H1 (cell line): ENCODE measurements at regions not wholly inside any gene's neighbourhood (a gene's known extent, or its start where the extent isn't known, plus 50 kb on each side); places are given as distances from the start of the nearest gene placed in this dataset.

Experiments used
- CTCF ChIA-PET: fragments of 300-600 bp; sonication (Branson Sonifier 250); formaldehyde crosslinking; loops from one replicate; lab custom pipeline; 2021; ENCODE audit not compliant: partially characterized antibody; lab: Charles Lee
- POLR2A ChIA-PET: fragments of 300-600 bp; sonication (Branson Sonifier 250); formaldehyde crosslinking; loops from one replicate; lab custom pipeline; 2021; ENCODE audit warnings: inconsistent platforms; ENCODE audit not compliant: partially characterized antibody; lab: Charles Lee
- DNase-seq, 2 experiments: peaks; one replicate each; pipeline versions ENCODE4 v3.0.0 to v3.0.0-alpha.2; 2010 to 2022; ENCODE audit warnings: low spot score in 2 of 2, low read depth in 1 of 2, mixed read lengths in 1 of 2
- FAIRE-seq: peaks from 2 replicates; lab custom pipeline; 2011; peaks lifted over from hg19 to GRCh38; lab: Jason Lieb, UNC
- H2AFZ ChIP-seq: 2 replicates; pipeline ENCODE4 v1.8.1; 2012; ENCODE audit warnings: low read length, inconsistent platforms
- H2AK5ac ChIP-seq: 2 replicates; pipeline ENCODE4 v1.6.1; 2013; ENCODE audit warnings: low read depth, low read length
- H2BK120ac ChIP-seq: replicated peaks from 2 replicates; pipeline ENCODE3; 2013; ENCODE audit warnings: low read depth, low read length, inconsistent platforms
- H2BK12ac ChIP-seq: 2 replicates; pipeline ENCODE4 v1.6.1; 2013; ENCODE audit warnings: low read depth, low read length
- H2BK15ac ChIP-seq: 2 replicates; pipeline ENCODE4 v1.6.1; 2013; ENCODE audit warnings: low read length
- H2BK20ac ChIP-seq: 2 replicates; pipeline ENCODE4 v1.6.1; 2013; ENCODE audit warnings: low read length
- H2BK5ac ChIP-seq: 2 replicates; pipeline ENCODE4 v1.6.1; 2013; ENCODE audit warnings: low read depth, low read length
- H3K14ac ChIP-seq: 2 replicates; pipeline ENCODE4 v1.6.1; 2013; ENCODE audit warnings: inconsistent platforms; ENCODE audit not compliant: insufficient read length
- H3K18ac ChIP-seq: 2 replicates; pipeline ENCODE4 v1.6.1; 2013; ENCODE audit warnings: low read length; ENCODE audit errors: extremely low read depth
- H3K23ac ChIP-seq: 2 replicates; pipeline ENCODE4 v1.6.1; 2013; ENCODE audit warnings: inconsistent platforms; ENCODE audit not compliant: insufficient read length
- H3K23me2 ChIP-seq: 2 replicates; pipeline ENCODE4 v1.6.1; 2013; ENCODE audit warnings: low read depth, low read length
- H3K27ac ChIP-seq: 2 replicates; pipeline ENCODE4 v1.6.1; 2011; ENCODE audit warnings: low read depth, low read length, inconsistent platforms
- H3K27me3 ChIP-seq, 4 experiments: replicated peaks in 1 of 4; 1 replicate in 1 of 4; 2 replicates in 3 of 4; pipeline versions ENCODE4 v1.6.1 to v1.8.1; 2011 to 2013; ENCODE audit warnings: low read length in 3 of 4, mild to moderate bottlenecking in 3 of 4, inconsistent platforms in 2 of 4, mixed read lengths in 2 of 4, moderate library complexity in 1 of 4; ENCODE audit not compliant: control insufficient read depth in 3 of 4, insufficient read depth in 3 of 4; ENCODE audit errors: extremely low read depth in 1 of 4
- H3K36me3 ChIP-seq, 4 experiments: 2 replicates each; pipeline versions ENCODE4 v1.6.1 to v1.8.1; 2011 to 2013; ENCODE audit warnings: mild to moderate bottlenecking in 4 of 4, low read length in 3 of 4, moderate library complexity in 2 of 4, control low read depth in 1 of 4, inconsistent platforms in 1 of 4; ENCODE audit not compliant: insufficient read depth in 4 of 4, control insufficient read depth in 2 of 4
- H3K4ac ChIP-seq: replicated peaks from 2 replicates; pipeline ENCODE3; 2013; ENCODE audit warnings: low read length, low read depth, mixed read lengths, inconsistent platforms; ENCODE audit not compliant: insufficient read length
- H3K4me1 ChIP-seq, 4 experiments: replicated peaks in 1 of 4; 1 replicate in 1 of 4; 2 replicates in 3 of 4; pipeline versions ENCODE4 v1.6.1 to v1.8.1; 2011 to 2013; ENCODE audit warnings: low read length in 3 of 4, inconsistent platforms in 2 of 4, mixed read lengths in 1 of 4; ENCODE audit not compliant: insufficient read depth in 4 of 4, control insufficient read depth in 3 of 4
- H3K4me2 ChIP-seq, 2 experiments: 2 replicates each; pipeline versions ENCODE4 v1.6.1 to v1.8.1; 2011 to 2013; ENCODE audit warnings: low read depth in 2 of 2, low read length in 2 of 2, control low read depth in 1 of 2, inconsistent platforms in 1 of 2, mild to moderate bottlenecking in 1 of 2; ENCODE audit not compliant: insufficient read depth in 1 of 2
- H3K4me3 ChIP-seq, 4 experiments: fragments of 200-600, 300-600 bp in 1 of 4; sonication (generic), shearing (Covaris generic), sonication (Bioruptor Twin) in 1 of 4; 2 replicates each; pipeline versions ENCODE4 v1.5.1 to v1.8.1; 2011 to 2016; ENCODE audit warnings: low read length in 4 of 4, low read depth in 3 of 4, control low read depth in 2 of 4, inconsistent platforms in 2 of 4, mild to moderate bottlenecking in 2 of 4, mixed read lengths in 1 of 4, moderate library complexity in 1 of 4; ENCODE audit not compliant: insufficient read depth in 2 of 4; ENCODE audit errors: extremely low read depth in 1 of 4
- H3K56ac ChIP-seq: replicated peaks from 2 replicates; pipeline ENCODE3; 2013; ENCODE audit warnings: low read depth, mild to moderate bottlenecking, mixed read lengths, low read length, inconsistent platforms; ENCODE audit not compliant: insufficient read length
- H3K79me1 ChIP-seq: 2 replicates; pipeline ENCODE4 v1.6.1; 2013; ENCODE audit warnings: low read depth, low read length, control low read depth
- H3K79me2 ChIP-seq, 2 experiments: 2 replicates each; pipeline versions ENCODE4 v1.6.1 to v1.8.1; 2012 to 2013; ENCODE audit warnings: low read length in 2 of 2, mild to moderate bottlenecking in 2 of 2, inconsistent platforms in 1 of 2; ENCODE audit not compliant: insufficient read depth in 2 of 2, control insufficient read depth in 1 of 2
- H3K9ac ChIP-seq, 4 experiments: replicated peaks in 1 of 4; 1 replicate in 1 of 4; 2 replicates in 3 of 4; pipeline versions ENCODE4 v1.6.1 to v1.8.1; 2011 to 2013; ENCODE audit warnings: low read depth in 3 of 4, low read length in 3 of 4, control low read depth in 2 of 4, mild to moderate bottlenecking in 2 of 4, moderate library complexity in 2 of 4, inconsistent platforms in 1 of 4; ENCODE audit errors: extremely low read depth in 1 of 4
- H3K9me3 ChIP-seq, 2 experiments: 2 replicates each; pipeline versions ENCODE4 v1.6.1 to v1.8.1; 2012 to 2013; ENCODE audit warnings: mild to moderate bottlenecking in 2 of 2, moderate library complexity in 2 of 2, control low read depth in 1 of 2, inconsistent platforms in 1 of 2, low read depth in 1 of 2, low read length in 1 of 2, mixed read lengths in 1 of 2; ENCODE audit not compliant: insufficient read depth in 2 of 2
- H4K20me1 ChIP-seq, 2 experiments: replicated peaks in 1 of 2; 2 replicates each; pipeline versions ENCODE3 to v1.8.1; 2011 to 2013; ENCODE audit warnings: inconsistent platforms in 2 of 2, low read length in 2 of 2, mild to moderate bottlenecking in 1 of 2; ENCODE audit not compliant: insufficient read depth in 2 of 2, control insufficient read depth in 1 of 2
- H4K5ac ChIP-seq: 2 replicates; pipeline ENCODE4 v1.6.1; 2013; ENCODE audit warnings: low read length, low read depth, mixed read lengths, inconsistent platforms; ENCODE audit not compliant: insufficient read length
- H4K8ac ChIP-seq: 2 replicates; pipeline ENCODE4 v1.8.0; 2013; ENCODE audit warnings: mild to moderate bottlenecking, moderate library complexity, low read length, inconsistent platforms; ENCODE audit not compliant: insufficient read depth; ENCODE audit errors: extremely low read depth
- H4K91ac ChIP-seq: replicated peaks from 2 replicates; pipeline ENCODE3; 2013; ENCODE audit warnings: low read length, mixed read lengths, inconsistent platforms; ENCODE audit not compliant: insufficient read length
- CEBPB ChIP-seq: IDR thresholded peaks from 2 replicates; pipeline ENCODE4 v1.6.1; 2012; ENCODE audit warnings: low read depth, low read length
- CTBP2 ChIP-seq: IDR thresholded peaks from 2 replicates; pipeline ENCODE4 v1.7.0; 2011; ENCODE audit warnings: borderline replicate concordance, mild to moderate bottlenecking, moderate library complexity, mixed read lengths, low read length; ENCODE audit not compliant: insufficient read depth, insufficient read length
- EZH2 ChIP-seq: fragments of 200-600 bp; sonication (generic); IDR thresholded peaks from 2 replicates; pipeline ENCODE4 v1.7.1; 2012; ENCODE audit warnings: low read depth, mild to moderate bottlenecking, moderate library complexity, low read length, inconsistent platforms; ENCODE audit not compliant: severe bottlenecking
- HDAC6 ChIP-seq: IDR thresholded peaks from one replicate; pipeline ENCODE4 v1.7.1; 2012; ENCODE audit warnings: low read depth, mild to moderate bottlenecking, inconsistent platforms, low read length, moderate library complexity
- JUN ChIP-seq: IDR thresholded peaks from 2 replicates; pipeline ENCODE4 v1.6.1; 2011; ENCODE audit warnings: low read depth, mild to moderate bottlenecking, improper control_type of control experiment, low read length
- SIRT6 ChIP-seq: IDR thresholded peaks from one replicate; pipeline ENCODE4 v1.7.1; 2012; ENCODE audit warnings: low read length, inconsistent platforms
- TCF12 ChIP-seq: IDR thresholded peaks from 2 replicates; pipeline ENCODE4 v1.6.1; 2011; ENCODE audit warnings: low read depth, mild to moderate bottlenecking, low read length
- WGBS, 2 experiments: shearing (Covaris generic) in 1 of 2; methylation state at CpG; one replicate each; pipeline versions ENCODE4 v1.1.6 to v1.1.7; 2013 to 2015; ENCODE audit warnings: low lambda C conversion rate in 2 of 2, mixed read lengths in 2 of 2, inconsistent platforms in 1 of 2, low coverage in 1 of 2, missing lambda C conversion rate in 1 of 2; ENCODE audit not compliant: insufficient replicate concordance in 2 of 2, insufficient coverage in 1 of 2, insufficient read length in 1 of 2; ENCODE audit errors: extremely low coverage in 1 of 2, missing lambda C conversion rate in 1 of 2; 5-methylcytosine and 5-hydroxymethylcytosine counted together

- Histone ChIP-seq H3K4me2 (no peak overlapping the region), H3K23me2 (no peaks in the 10 kb centered on the region), H2BK12ac (no peak overlapping the region), H3K4ac (no peak overlapping the region), H4K20me1 (no peaks in the 10 kb centered on the region), H4K8ac (no peak overlapping the region), H3K18ac (no peak overlapping the region), H2BK120ac (no peak overlapping the region), H3K23ac (no peak overlapping the region), H3K56ac (no peak overlapping the region), H4K5ac (no peak overlapping the region), H3K9me3 (no peaks in the 10 kb centered on the region), H3K79me2 (no peaks in the 10 kb centered on the region), H3K4me1 (peaks cover 0 to 3% (median 1%) of the 10 kb centered on the region in 4 experiments; a peak in 2 of 7 replicates), H3K14ac (no peak overlapping the region), H2BK20ac (no peak overlapping the region), H3K4me3 (no peak overlapping the region), H2AFZ (no peak overlapping the region), H2BK15ac (no peak overlapping the region), H3K36me3 (no peaks in the 10 kb centered on the region), H2AK5ac (no peak overlapping the region), H3K27ac (no peak overlapping the region), H2BK5ac (no peak overlapping the region), H3K9ac (no peak overlapping the region), H3K79me1 (no peaks in the 10 kb centered on the region), H3K27me3 (no peaks in the 10 kb centered on the region), H4K91ac (no peak overlapping the region)
- no peak for DNase-seq
- FAIRE-seq = no peak
- ChIA-PET CTCF (interaction anchor here (1.2 kb wide), 1 partner anchor 14 kb away, joined by 3 read pairs; no protein-coding TSS in a partner anchor), POLR2A (no interaction called here)
- WGBS, 2 experiments = 59% methylated on average over 1 of the region's 1 CpG; no CpG with 5 or more reads in 1 of the 2 experiments
- TF ChIP-seq EZH2 (no peak), CEBPB (no peak), CTBP2 (no peak), HDAC6 (no peak), JUN (no peak), SIRT6 (no peak), TCF12 (no peak)
Observed at GRCh38 chr9:12627096-12627495, 66.1 kb upstream of the TYRP1 start.
